ENCODE measurements at regions not wholly inside any gene's neighbourhood (a gene's known extent, or its start where the extent isn't known, plus 50 kb on each side); places are given as distances from the start of the nearest gene placed in this dataset.

GRCh38 chr15:69921626-69922619 is 175.8 kb downstream of the TLE3 start:
- TF ChIP-seq POLR2A (IDR thresholded peaks at IDR 0.05; ENCODE audit: low read length) (no peak), SMC3 (IDR thresholded peaks at IDR 0.05) (no peak), CTCF (IDR thresholded peaks at IDR 0.05) (no peak), RCOR1 (IDR thresholded peaks at IDR 0.05; ENCODE audit: low read depth, low read length) (no peak), RAD21 (conservative IDR thresholded peaks at IDR 0.05 in 1 of 2, IDR thresholded peaks at IDR 0.05 in 1 of 2) (no peak), NPAS2 (CRISPR knock-in tag; IDR thresholded peaks at IDR 0.05; ENCODE audit: borderline replicate concordance) (no peak), ELK1 (IDR thresholded peaks at IDR 0.05; ENCODE audit: low read depth, low read length) (no peak), HMGXB4 (CRISPR knock-in tag; IDR thresholded peaks at IDR 0.05; ENCODE audit: borderline replicate concordance) (no peak), BCL3 (IDR thresholded peaks at IDR 0.05) (no peak), EP300 (IDR thresholded peaks at IDR 0.05) (no peak), RFX5 (IDR thresholded peaks at IDR 0.05) (no peak), E2F6 (IDR thresholded peaks at IDR 0.05; ENCODE audit: borderline replicate concordance, low read depth) (no peak), TFCP2L1 (CRISPR knock-in tag; IDR thresholded peaks at IDR 0.05) (no peak), ESRRA (IDR thresholded peaks at IDR 0.05; ENCODE audit: borderline replicate concordance, low read length) (no peak)
